ENCODE measurements at regions not wholly inside any gene's neighbourhood (a gene's known extent, or its start where the extent isn't known, plus 50 kb on each side); places are given as distances from the start of the nearest gene placed in this dataset.

GRCh38 chr5:61706751-61707150 lies 374.7 kb downstream of the ZSWIM6 start:
- H3K9me3 ChIP-seq (ENCODE audit: insufficient read depth, low read length) = no peaks in the 10 kb centered on the region
- H3K4me2 ChIP-seq (ENCODE audit: low read length) = no peak overlapping the region
- no peak overlapping the region for H3K27ac ChIP-seq (ENCODE audit: low read length)
- H3K4me1 ChIP-seq (ENCODE audit: low read length) = peaks cover 37% of the 10 kb centered on the region
- no peaks in the 10 kb centered on the region for H3K36me3 ChIP-seq (replicated peaks; ENCODE audit: low read depth, low read length)
- H3K9ac ChIP-seq (ENCODE audit: low read length) = no peak overlapping the region
- no peaks in the 10 kb centered on the region for H3K79me2 ChIP-seq (ENCODE audit: low read length)
- no peak overlapping the region for H3K4me3 ChIP-seq (ENCODE audit: low read length)
- no peak overlapping the region for H2AFZ ChIP-seq (ENCODE audit: low read depth, low read length)
- H3K27me3 ChIP-seq (ENCODE audit: low read depth, low read length) = no peaks in the 10 kb centered on the region
- no peaks in the 10 kb centered on the region for H4K20me1 ChIP-seq (ENCODE audit: insufficient read depth, low read length)
- TF ChIP-seq CTCF (IDR thresholded peaks at IDR 0.05; ENCODE audit: low read depth, low read length) = no peak
- no peak for TF ChIP-seq EZH2phosphoT487 (IDR thresholded peaks at IDR 0.05; ENCODE audit: low read depth)

DNA sequence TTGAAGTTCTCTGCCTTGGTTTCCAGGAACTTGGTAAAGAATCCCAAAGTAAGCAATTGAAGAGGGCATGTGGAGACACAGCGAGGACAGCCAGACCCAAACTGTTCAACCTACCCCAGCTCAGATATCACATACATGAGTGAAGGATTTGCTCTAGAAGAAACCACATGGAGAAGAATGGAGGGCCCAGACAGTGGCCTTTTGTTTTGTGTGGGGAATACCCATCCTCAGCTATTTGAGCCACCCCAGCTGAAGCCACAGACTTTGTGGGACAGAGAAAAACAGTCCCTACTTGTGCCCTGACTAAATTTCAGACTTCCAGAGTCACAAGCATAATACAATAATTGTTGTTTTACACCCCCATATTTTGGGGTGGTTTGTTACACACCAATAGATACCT lies 387.1 kb downstream of the ZSWIM6 start:
- Histone ChIP-seq H3K36me3 (replicated peaks; ENCODE audit: low read depth, low read length) (no peaks in the 10 kb centered on the region), H3K9ac (ENCODE audit: low read length) (no peak overlapping the region), H3K79me2 (ENCODE audit: low read length) (no peaks in the 10 kb centered on the region), H3K4me3 (ENCODE audit: low read length) (no peak overlapping the region), H3K27me3 (ENCODE audit: low read depth, low read length) (no peaks in the 10 kb centered on the region), H2AFZ (ENCODE audit: low read depth, low read length) (no peak overlapping the region), H3K27ac (ENCODE audit: low read length) (no peak overlapping the region), H3K9me3 (ENCODE audit: insufficient read depth, low read length) (no peaks in the 10 kb centered on the region), H3K4me1 (ENCODE audit: low read length) (no peaks in the 10 kb centered on the region), H4K20me1 (ENCODE audit: insufficient read depth, low read length) (no peaks in the 10 kb centered on the region), H3K4me2 (ENCODE audit: low read length) (no peak overlapping the region)
- TF ChIP-seq CTCF (IDR thresholded peaks at IDR 0.05; ENCODE audit: low read depth, low read length) (no peak), EZH2phosphoT487 (IDR thresholded peaks at IDR 0.05; ENCODE audit: low read depth) (no peak)

DNA sequence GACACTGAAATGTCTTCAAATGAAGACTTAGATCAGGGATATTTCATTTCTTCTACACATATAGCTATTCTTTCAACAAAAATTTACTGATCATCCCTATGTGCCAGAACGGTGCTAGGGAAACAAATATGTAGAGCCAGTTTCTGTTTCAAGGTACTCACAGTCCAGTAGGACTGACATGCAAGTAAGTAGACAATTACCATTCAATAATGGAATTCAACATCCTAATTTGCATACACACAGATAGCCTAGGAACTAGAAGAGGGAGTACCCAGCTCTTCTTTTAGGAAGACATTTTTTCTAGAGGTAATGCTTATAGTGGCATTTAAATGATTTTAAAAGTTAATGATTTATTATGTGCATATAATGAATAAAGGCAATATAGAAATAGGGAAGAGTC lies 388.8 kb downstream of the ZSWIM6 start:
- Histone ChIP-seq H3K27me3 (ENCODE audit: low read depth, low read length) (no peaks in the 10 kb centered on the region), H3K79me2 (ENCODE audit: low read length) (no peaks in the 10 kb centered on the region), H3K4me3 (ENCODE audit: low read length) (no peak overlapping the region), H3K9ac (ENCODE audit: low read length) (no peak overlapping the region), H3K9me3 (ENCODE audit: insufficient read depth, low read length) (no peaks in the 10 kb centered on the region), H2AFZ (ENCODE audit: low read depth, low read length) (no peak overlapping the region), H3K27ac (ENCODE audit: low read length) (no peak overlapping the region), H4K20me1 (ENCODE audit: insufficient read depth, low read length) (no peaks in the 10 kb centered on the region), H3K36me3 (replicated peaks; ENCODE audit: low read depth, low read length) (no peaks in the 10 kb centered on the region), H3K4me1 (ENCODE audit: low read length) (no peaks in the 10 kb centered on the region), H3K4me2 (ENCODE audit: low read length) (no peak overlapping the region)
- TF ChIP-seq EZH2phosphoT487 (IDR thresholded peaks at IDR 0.05; ENCODE audit: low read depth) = no peak
- TF ChIP-seq CTCF (IDR thresholded peaks at IDR 0.05; ENCODE audit: low read depth, low read length) = no peak

DNA sequence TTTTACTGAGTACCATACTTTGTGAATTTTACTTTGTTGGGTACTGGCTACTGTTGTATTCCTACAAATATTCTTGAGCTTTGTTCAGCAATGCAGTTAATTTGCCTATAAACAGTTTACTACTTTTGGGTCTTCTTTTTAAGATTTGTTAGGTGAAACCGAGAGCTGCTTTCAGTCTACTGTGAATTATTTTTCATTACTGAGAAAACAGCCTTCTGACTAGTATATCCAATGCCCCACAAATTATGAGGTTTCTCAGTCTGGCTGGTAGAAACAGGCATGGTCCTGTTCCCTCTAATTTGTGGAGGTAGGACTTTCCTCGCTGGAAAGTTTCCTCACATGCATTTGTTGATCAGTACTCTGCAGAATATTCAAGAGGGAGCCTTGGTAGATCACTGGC lies 392.0 kb downstream of the ZSWIM6 start:
- H4K20me1 ChIP-seq (ENCODE audit: insufficient read depth, low read length) = no peaks in the 10 kb centered on the region
- no peaks in the 10 kb centered on the region for H3K79me2 ChIP-seq (ENCODE audit: low read length)
- no peak for TF ChIP-seq EZH2phosphoT487 (IDR thresholded peaks at IDR 0.05; ENCODE audit: low read depth)
- TF ChIP-seq CTCF (IDR thresholded peaks at IDR 0.05; ENCODE audit: low read depth, low read length) = no peak
- H3K9me3 ChIP-seq (ENCODE audit: insufficient read depth, low read length) = no peaks in the 10 kb centered on the region
- H3K36me3 ChIP-seq (replicated peaks; ENCODE audit: low read depth, low read length) = no peaks in the 10 kb centered on the region
- H3K27me3 ChIP-seq (ENCODE audit: low read depth, low read length) = no peaks in the 10 kb centered on the region
- no peak overlapping the region for H3K9ac ChIP-seq (ENCODE audit: low read length)
- H3K4me2 ChIP-seq (ENCODE audit: low read length) = no peak overlapping the region
- no peak overlapping the region for H2AFZ ChIP-seq (ENCODE audit: low read depth, low read length)
- no peak overlapping the region for H3K27ac ChIP-seq (ENCODE audit: low read length)
- H3K4me3 ChIP-seq (ENCODE audit: low read length) = no peak overlapping the region
- H3K4me1 ChIP-seq (ENCODE audit: low read length) = no peaks in the 10 kb centered on the region

All from OCI-LY3 (cell line).